NOMO-1 treated with DMSO at 0.1 percent for 48 hours (cell line): ENCODE measurements at regions not wholly inside any gene's neighbourhood (a gene's known extent, or its start where the extent isn't known, plus 50 kb on each side); places are given as distances from the start of the nearest gene placed in this dataset.

Experiments used
- DNase-seq: peaks from one replicate; lab custom pipeline; 2025; ENCODE audit not compliant: unreplicated experiment; lab: John Stamatoyannopoulos, UW

- DNase-seq: no peak
Observed at GRCh38 chr5:167570431-167570830, 721.0 kb upstream of the WWC1 start.

GRCh38 chr5:167571824-167572223 lies 719.6 kb upstream of the WWC1 start:
- no peak for DNase-seq

- DNase-seq: no peak
Observed at GRCh38 chr5:167573370-167574127, 717.9 kb upstream of the WWC1 start.

- no peak for DNase-seq
Observed at GRCh38 chr5:167574464-167574863, 717.0 kb upstream of the WWC1 start.

- DNase-seq: no peak
Observed at GRCh38 chr5:167575330-167575729, 716.1 kb upstream of the WWC1 start.

- DNase-seq: no peak
Observed at GRCh38 chr5:167576126-167576525, 715.3 kb upstream of the WWC1 start.

GRCh38 chr5:167576897-167577296 lies 714.5 kb upstream of the WWC1 start:
- no peak for DNase-seq

- DNase-seq: no peak
Observed at GRCh38 chr5:167577616-167578015, 713.8 kb upstream of the WWC1 start.

GRCh38 chr5:167578977-167579692 lies 712.3 kb upstream of the WWC1 start:
- no peak for DNase-seq

- DNase-seq: no peak
Observed at GRCh38 chr5:167579693-167580055, 711.8 kb upstream of the WWC1 start.

GRCh38 chr5:167580608-167581007 lies 710.8 kb upstream of the WWC1 start:
- DNase-seq: no peak

- DNase-seq: no peak
Observed at GRCh38 chr5:167582283-167582682, 709.2 kb upstream of the WWC1 start.

- no peak for DNase-seq
Observed at GRCh38 chr5:167582886-167583285, 708.6 kb upstream of the WWC1 start.

GRCh38 chr5:167585184-167585583 lies 706.3 kb upstream of the WWC1 start:
- no peak for DNase-seq

- no peak for DNase-seq
Observed at GRCh38 chr5:167587772-167588437, 703.5 kb upstream of the WWC1 start.

- DNase-seq: no peak
Observed at GRCh38 chr5:167592114-167592513, 699.3 kb upstream of the WWC1 start.

GRCh38 chr5:167593329-167594060 lies 698.0 kb upstream of the WWC1 start:
- DNase-seq: no peak

GRCh38 chr5:167594061-167594435 lies 697.4 kb upstream of the WWC1 start:
- DNase-seq: no peak

- DNase-seq: no peak
Observed at GRCh38 chr5:167594750-167595149, 696.7 kb upstream of the WWC1 start.

- no peak for DNase-seq
Observed at GRCh38 chr5:167595196-167595595, 696.2 kb upstream of the WWC1 start.

- no peak for DNase-seq
Observed at GRCh38 chr5:167598166-167598565, 693.3 kb upstream of the WWC1 start.

GRCh38 chr5:167602067-167602466 lies 689.4 kb upstream of the WWC1 start:
- no peak for DNase-seq
